ENCODE measurements at regions not wholly inside any gene's neighbourhood (a gene's known extent, or its start where the extent isn't known, plus 50 kb on each side); places are given as distances from the start of the nearest gene placed in this dataset.

DNA sequence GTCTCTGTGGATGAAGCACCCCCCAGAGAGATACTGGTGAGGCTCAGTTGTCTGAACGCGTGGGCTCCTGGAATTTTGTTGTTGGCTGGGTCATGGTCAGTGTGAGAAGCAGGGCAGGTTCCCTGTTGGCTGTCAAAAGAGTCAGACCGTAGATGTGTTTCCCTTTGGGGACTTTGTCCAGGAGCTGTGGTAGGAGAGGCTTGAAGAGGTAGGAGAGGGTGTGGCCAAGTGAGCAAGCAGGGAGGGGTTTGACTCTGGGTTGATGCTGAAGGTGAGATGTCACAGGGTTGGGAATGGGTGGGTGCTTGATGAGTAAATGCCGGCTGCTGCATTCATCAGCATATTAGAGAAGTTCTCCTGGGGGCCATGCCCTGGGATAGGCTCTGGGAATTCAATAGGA lies 803.2 kb downstream of the TBC1D22A start:
- Histone ChIP-seq H3K27ac (ENCODE audit: low read length) (no peak overlapping the region), H3K36me3 (ENCODE audit: control insufficient read depth in 1 of 2, insufficient read depth in 2 of 2, low read length in 2 of 2) (no peaks in the 10 kb centered on the region), H3K9me3 (ENCODE audit: control insufficient read depth in 1 of 2, low read length in 2 of 2) (no peaks in the 10 kb centered on the region), H3K4me3 (ENCODE audit: low read depth in 1 of 2, low read length in 2 of 2) (no peak overlapping the region), H3K4me1 (ENCODE audit: control insufficient read depth in 1 of 2, insufficient read depth in 2 of 2, low read length in 2 of 2) (peaks cover 0 to 3% of the 10 kb centered on the region in 2 donors), H3K27me3 (ENCODE audit: low read depth, low read length) (no peaks in the 10 kb centered on the region)

DNA sequence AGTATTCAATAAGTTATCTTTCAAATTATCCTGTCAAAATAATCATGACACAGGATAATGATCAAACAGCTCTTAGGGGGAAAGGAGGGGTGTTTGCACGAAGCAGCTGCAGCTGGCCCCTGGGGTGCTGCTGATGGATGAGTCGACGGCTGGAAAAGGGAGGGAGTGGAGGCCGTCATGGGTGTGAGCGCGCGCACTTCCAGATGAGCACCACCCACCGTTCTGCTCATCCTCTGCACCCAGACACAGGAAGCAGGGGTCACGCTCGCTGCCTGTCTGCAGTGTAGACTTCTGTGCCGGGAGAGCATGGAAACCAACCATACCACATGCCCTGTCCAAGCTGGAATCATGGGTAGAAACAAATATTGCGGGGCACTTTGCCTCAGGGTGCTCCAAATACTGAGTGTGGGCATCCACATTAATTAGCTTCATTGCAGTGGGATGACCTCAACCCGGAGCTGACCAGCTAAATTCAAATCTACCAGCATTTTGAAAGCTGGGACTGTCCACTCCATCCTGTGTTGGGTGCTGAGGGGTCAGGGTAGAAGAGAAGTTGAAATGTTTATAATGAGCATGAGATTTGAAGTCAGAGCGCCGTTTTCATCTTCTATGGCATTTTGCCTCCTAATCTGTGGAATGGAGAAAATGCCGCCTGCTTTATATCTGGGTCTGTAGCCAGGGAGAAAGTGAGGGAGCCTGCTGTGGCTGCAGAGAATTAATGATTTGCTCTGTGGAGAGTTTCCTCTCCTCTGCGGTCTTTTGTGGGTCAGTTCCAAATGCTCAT lies 802.4 kb downstream of the TBC1D22A start:
- Histone ChIP-seq H3K4me3 (ENCODE audit: low read depth in 1 of 2, low read length in 2 of 2) (no peak overlapping the region), H3K4me1 (ENCODE audit: control insufficient read depth in 1 of 2, insufficient read depth in 2 of 2, low read length in 2 of 2) (peaks cover 0 to 3% of the 10 kb centered on the region in 2 donors), H3K27me3 (ENCODE audit: low read depth, low read length) (no peaks in the 10 kb centered on the region), H3K36me3 (ENCODE audit: control insufficient read depth in 1 of 2, insufficient read depth in 2 of 2, low read length in 2 of 2) (no peaks in the 10 kb centered on the region), H3K27ac (ENCODE audit: low read length) (no peak overlapping the region), H3K9me3 (ENCODE audit: control insufficient read depth in 1 of 2, low read length in 2 of 2) (no peaks in the 10 kb centered on the region)

DNA sequence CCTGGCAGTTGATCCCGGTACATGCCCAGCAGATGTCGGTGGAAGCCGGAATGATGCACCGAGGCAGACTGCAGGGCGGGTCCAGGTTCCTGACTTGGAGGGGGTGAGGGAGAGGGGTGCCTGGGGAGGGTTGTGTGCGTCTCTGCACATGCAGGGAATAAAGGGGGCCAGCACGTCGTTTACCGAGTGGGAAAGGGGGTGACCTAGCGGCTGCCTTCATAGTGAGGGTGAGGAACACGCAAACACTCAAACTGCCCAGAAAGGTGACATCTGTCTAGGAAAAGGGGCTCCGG lies 801.7 kb downstream of the TBC1D22A start:
- no peaks in the 10 kb centered on the region for H3K36me3 ChIP-seq (ENCODE audit: control insufficient read depth in 1 of 2, insufficient read depth in 2 of 2, low read length in 2 of 2)

DNA sequence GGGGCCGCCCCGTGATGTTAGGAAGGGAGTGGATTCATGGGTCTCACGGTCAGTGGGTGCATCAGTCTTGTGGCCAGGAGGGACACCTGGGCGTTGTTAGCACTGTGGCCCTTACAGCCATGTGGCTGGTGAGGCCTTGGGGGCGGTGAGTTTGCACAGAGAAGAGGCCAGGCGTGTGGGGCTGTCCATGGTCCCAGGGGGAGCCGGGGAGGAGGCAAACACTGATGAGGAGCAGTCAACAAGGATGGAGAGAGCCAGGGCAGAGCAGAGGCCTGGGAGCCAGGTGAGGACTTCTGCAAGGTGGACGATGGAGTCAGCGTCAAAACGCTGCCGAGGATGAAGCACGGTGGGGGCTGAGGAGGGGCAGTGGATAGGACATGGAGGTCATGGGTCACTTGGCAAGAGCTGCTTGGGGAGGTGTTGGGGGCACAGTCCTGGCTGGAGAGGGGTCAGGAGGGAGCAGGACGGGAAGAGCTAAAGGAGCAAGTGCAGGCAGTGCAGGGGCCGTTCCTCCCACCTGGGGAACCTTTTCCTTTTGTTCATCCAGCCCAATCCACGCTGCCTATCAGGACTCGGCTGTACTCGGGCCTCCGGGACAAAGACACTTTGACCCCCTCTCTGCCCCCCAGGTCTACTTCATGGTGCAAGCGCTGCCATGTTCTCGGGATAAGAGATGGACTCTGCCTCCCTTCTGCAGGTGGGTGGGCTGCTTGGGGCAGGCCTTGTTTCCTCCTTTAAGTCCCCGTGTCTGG lies 801.1 kb downstream of the TBC1D22A start:
- Histone ChIP-seq H3K36me3 (ENCODE audit: control insufficient read depth in 1 of 2, insufficient read depth in 2 of 2, low read length in 2 of 2) (no peaks in the 10 kb centered on the region), H3K9me3 (ENCODE audit: control insufficient read depth in 1 of 2, low read length in 2 of 2) (no peaks in the 10 kb centered on the region), H3K4me3 (ENCODE audit: low read depth in 1 of 2, low read length in 2 of 2) (no peak overlapping the region), H3K27ac (ENCODE audit: low read length) (no peak overlapping the region), H3K4me1 (ENCODE audit: control insufficient read depth in 1 of 2, insufficient read depth in 2 of 2, low read length in 2 of 2) (peaks cover 0 to 3% of the 10 kb centered on the region in 2 donors), H3K27me3 (ENCODE audit: low read depth, low read length) (no peaks in the 10 kb centered on the region)

More for the DNA sequence above, 801.7 kb downstream of the TBC1D22A start:
- Histone ChIP-seq H3K9me3 (ENCODE audit: control insufficient read depth in 1 of 2, low read length in 2 of 2) (no peaks in the 10 kb centered on the region), H3K4me1 (ENCODE audit: control insufficient read depth in 1 of 2, insufficient read depth in 2 of 2, low read length in 2 of 2) (peaks cover 0 to 3% of the 10 kb centered on the region in 2 donors), H3K27me3 (ENCODE audit: low read depth, low read length) (no peaks in the 10 kb centered on the region), H3K4me3 (ENCODE audit: low read depth in 1 of 2, low read length in 2 of 2) (no peak overlapping the region), H3K27ac (ENCODE audit: low read length) (no peak overlapping the region)

DNA sequence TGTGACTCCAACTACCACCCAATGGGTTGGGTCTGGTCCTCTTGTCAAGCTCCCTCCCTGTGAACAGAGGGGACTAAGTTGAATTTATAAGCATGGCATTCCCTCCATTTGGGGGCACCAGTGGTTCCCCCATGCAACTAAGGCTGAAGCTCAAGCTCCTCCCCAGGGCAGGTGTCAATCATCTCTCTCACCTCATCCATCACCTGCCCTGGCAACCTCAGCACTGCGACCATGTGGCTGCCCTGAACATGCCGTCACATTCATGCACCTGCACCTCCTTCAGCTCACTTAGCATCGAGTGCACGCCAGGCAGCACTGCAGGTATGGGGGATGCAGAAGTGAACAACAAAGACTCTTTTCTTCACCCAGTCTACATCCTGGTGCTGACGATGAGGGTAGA lies 799.3 kb downstream of the TBC1D22A start:
- H3K27me3 ChIP-seq (ENCODE audit: low read depth, low read length) = no peaks in the 10 kb centered on the region
- no peaks in the 10 kb centered on the region for H3K36me3 ChIP-seq (ENCODE audit: control insufficient read depth in 1 of 2, insufficient read depth in 2 of 2, low read length in 2 of 2)
- H3K27ac ChIP-seq (ENCODE audit: low read length) = no peak overlapping the region
- no peaks in the 10 kb centered on the region for H3K9me3 ChIP-seq (ENCODE audit: control insufficient read depth in 1 of 2, low read length in 2 of 2)
- H3K4me1 ChIP-seq (ENCODE audit: control insufficient read depth in 1 of 2, insufficient read depth in 2 of 2, low read length in 2 of 2) = peaks cover 0 to 3% of the 10 kb centered on the region in 2 donors
- H3K4me3 ChIP-seq (ENCODE audit: low read depth in 1 of 2, low read length in 2 of 2) = no peak overlapping the region

DNA sequence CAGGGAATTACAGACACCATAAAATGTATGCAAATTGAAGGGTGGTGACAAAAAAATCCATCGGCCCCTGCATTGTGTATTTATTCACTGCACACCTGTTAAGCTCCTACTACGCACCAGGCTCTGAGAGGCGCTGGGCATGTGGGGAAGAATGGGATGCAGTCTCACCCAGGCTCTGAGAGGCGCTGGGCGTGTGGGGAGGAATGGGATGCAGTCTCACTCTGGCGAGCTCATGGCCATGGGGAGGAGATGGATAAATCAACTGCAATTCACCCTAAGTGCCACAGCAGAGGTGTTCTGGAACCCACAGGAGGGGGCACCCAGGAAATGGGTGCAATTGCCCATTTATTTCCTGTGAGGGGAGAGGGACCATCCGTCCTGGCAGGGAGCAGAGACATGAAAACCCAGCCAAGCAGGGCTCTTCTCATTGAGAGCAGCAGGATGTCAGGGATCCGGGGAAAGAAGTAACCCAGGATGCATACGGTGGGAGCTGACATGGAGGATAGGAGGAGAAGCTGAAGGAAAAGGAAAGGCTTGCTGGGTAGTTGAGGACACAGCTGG lies 798.7 kb downstream of the TBC1D22A start:
- H3K36me3 ChIP-seq (ENCODE audit: control insufficient read depth in 1 of 2, insufficient read depth in 2 of 2, low read length in 2 of 2) = no peaks in the 10 kb centered on the region
- peaks cover 0 to 3% of the 10 kb centered on the region in 2 donors for H3K4me1 ChIP-seq (ENCODE audit: control insufficient read depth in 1 of 2, insufficient read depth in 2 of 2, low read length in 2 of 2)
- H3K4me3 ChIP-seq (ENCODE audit: low read depth in 1 of 2, low read length in 2 of 2) = no peak overlapping the region
- no peaks in the 10 kb centered on the region for H3K9me3 ChIP-seq (ENCODE audit: control insufficient read depth in 1 of 2, low read length in 2 of 2)
- H3K27ac ChIP-seq (ENCODE audit: low read length) = no peak overlapping the region
- no peaks in the 10 kb centered on the region for H3K27me3 ChIP-seq (ENCODE audit: low read depth, low read length)

DNA sequence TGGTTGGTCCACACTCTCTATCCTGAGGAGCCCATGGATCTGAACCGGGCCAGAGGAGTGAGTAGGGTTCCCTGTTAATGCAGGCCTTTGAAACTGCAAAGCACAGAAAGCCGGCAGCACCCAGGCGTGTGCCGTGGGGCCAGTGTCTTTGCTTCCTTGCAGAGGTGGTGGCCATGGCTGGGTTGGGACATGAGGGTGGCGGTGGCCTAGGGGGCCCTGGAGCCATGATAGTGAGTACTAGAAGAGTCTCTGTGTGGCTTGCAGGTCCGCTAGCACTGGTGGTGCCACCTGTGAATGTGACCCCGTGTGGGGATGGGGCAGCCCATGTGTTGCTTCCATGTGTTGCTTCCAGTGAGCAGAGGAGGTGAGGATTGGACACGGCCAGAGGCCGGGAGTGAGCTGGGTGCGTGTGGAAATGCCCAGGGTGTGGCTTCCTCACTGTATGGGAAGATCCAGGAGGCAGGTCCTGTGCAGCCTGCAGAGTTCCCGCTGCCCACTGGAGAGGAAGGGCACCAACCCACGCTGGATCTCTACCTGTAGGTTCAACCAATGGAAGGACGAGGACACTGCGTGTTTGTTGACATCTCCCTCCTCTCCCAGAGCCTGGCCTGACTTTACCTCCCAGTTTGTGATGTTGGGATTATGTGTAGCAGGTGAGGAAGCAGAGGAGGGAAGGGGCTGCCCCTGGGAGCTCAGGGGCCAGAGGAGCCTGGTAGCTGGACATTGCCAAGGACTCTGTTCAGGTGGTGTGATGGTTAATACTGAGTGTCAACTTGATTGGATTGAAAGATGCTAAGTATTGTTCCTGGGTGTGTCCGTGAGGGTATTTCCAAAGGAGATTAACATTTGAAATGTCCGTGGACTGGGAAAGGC lies 796.6 kb downstream of the TBC1D22A start:
- H3K36me3 ChIP-seq (ENCODE audit: control insufficient read depth in 1 of 2, insufficient read depth in 2 of 2, low read length in 2 of 2) = no peaks in the 10 kb centered on the region
- H3K4me3 ChIP-seq (ENCODE audit: low read depth in 1 of 2, low read length in 2 of 2) = no peak overlapping the region
- H3K4me1 ChIP-seq (ENCODE audit: control insufficient read depth in 1 of 2, insufficient read depth in 2 of 2, low read length in 2 of 2) = no peaks in the 10 kb centered on the region
- no peaks in the 10 kb centered on the region for H3K9me3 ChIP-seq (ENCODE audit: control insufficient read depth in 1 of 2, low read length in 2 of 2)
- no peak overlapping the region for H3K27ac ChIP-seq (ENCODE audit: low read length)
- H3K27me3 ChIP-seq (ENCODE audit: low read depth, low read length) = no peaks in the 10 kb centered on the region

DNA sequence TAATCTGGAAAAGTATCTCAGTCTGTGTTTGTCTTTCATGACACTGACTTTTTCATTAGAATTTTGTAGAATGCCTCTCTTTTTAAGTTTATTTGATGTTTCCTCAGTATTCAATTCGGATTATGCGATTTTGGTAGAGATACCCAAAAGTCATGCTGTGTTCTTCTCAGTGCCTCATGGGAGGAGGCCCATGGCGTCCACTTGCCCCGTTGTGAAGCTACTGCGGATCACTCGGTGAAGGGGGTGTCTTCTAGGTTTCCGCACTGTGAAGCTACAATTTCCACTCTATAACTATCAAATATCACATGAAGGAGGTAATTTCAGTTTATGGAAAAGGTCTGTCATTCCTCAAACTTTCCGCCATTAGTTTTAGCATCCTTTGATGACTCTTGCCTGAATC lies 794.0 kb downstream of the TBC1D22A start:
- no peak overlapping the region for H3K4me3 ChIP-seq (ENCODE audit: low read depth in 1 of 2, low read length in 2 of 2)
- H3K36me3 ChIP-seq (ENCODE audit: control insufficient read depth in 1 of 2, insufficient read depth in 2 of 2, low read length in 2 of 2) = no peaks in the 10 kb centered on the region

DNA sequence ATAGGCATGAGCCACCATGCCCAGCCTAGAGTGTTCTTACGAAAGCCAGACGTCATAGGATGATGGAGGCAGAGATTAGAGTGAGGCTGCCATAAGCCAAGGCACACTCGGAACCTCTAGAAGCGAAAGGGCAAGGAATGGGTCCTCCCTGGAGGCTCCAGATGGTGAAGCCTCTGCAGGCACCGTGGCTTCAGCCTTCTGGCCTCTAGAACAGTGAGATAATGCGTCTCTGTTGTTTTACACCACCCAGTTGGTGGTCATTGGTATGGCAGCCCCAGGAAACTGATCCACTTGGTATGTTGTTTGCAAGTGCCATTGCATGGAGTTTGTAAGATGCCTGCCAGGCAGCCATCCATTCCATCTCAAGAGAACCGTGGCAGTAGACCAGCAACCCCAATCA lies 791.0 kb downstream of the TBC1D22A start:
- Histone ChIP-seq H3K9me3 (ENCODE audit: control insufficient read depth in 1 of 2, low read length in 2 of 2) (no peaks in the 10 kb centered on the region), H3K36me3 (ENCODE audit: control insufficient read depth in 1 of 2, insufficient read depth in 2 of 2, low read length in 2 of 2) (no peaks in the 10 kb centered on the region), H3K27me3 (ENCODE audit: low read depth, low read length) (no peaks in the 10 kb centered on the region), H3K27ac (ENCODE audit: low read length) (no peak overlapping the region), H3K4me1 (ENCODE audit: control insufficient read depth in 1 of 2, insufficient read depth in 2 of 2, low read length in 2 of 2) (no peaks in the 10 kb centered on the region), H3K4me3 (ENCODE audit: low read depth in 1 of 2, low read length in 2 of 2) (no peak overlapping the region)

More for the DNA sequence above, 794.0 kb downstream of the TBC1D22A start:
- no peaks in the 10 kb centered on the region for H3K9me3 ChIP-seq (ENCODE audit: control insufficient read depth in 1 of 2, low read length in 2 of 2)
- no peaks in the 10 kb centered on the region for H3K4me1 ChIP-seq (ENCODE audit: control insufficient read depth in 1 of 2, insufficient read depth in 2 of 2, low read length in 2 of 2)
- H3K27ac ChIP-seq (ENCODE audit: low read length) = no peak overlapping the region
- no peaks in the 10 kb centered on the region for H3K27me3 ChIP-seq (ENCODE audit: low read depth, low read length)

DNA sequence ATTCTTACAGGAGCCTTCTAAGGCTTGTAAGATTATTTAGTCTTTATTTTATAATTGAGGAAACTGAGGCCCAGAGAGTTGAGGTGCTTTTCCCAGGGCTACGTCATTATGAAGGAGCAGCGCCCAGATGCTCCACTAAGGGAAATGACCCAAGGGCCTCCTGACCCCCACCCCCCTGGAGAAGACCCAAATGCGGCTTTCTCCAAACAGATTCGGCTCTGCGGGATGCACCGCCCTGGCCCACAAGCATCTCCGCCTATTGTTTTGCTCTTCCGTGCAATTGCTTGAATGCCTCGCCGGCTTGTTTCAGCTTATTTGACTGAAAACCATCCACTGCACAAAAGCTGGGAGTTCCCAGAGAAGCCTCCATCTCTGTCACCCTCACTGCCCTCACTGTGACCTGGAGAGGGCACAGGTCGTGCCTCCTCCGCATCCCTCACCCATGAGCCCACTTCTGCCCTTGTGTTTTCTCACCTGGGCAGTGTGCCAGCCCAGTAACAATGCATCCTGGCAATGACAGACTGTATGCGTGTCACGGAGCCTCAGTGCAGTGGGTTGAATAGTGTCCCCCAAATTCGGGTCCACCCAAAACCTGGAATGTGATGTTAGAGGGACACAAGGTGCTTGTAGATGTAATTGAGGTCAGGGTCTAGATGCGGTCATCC lies 790.2 kb downstream of the TBC1D22A start:
- Histone ChIP-seq H3K27ac (ENCODE audit: low read length) (no peak overlapping the region), H3K36me3 (ENCODE audit: control insufficient read depth in 1 of 2, insufficient read depth in 2 of 2, low read length in 2 of 2) (no peaks in the 10 kb centered on the region), H3K27me3 (ENCODE audit: low read depth, low read length) (no peaks in the 10 kb centered on the region), H3K4me3 (ENCODE audit: low read depth in 1 of 2, low read length in 2 of 2) (no peak overlapping the region), H3K4me1 (ENCODE audit: control insufficient read depth in 1 of 2, insufficient read depth in 2 of 2, low read length in 2 of 2) (no peaks in the 10 kb centered on the region), H3K9me3 (ENCODE audit: control insufficient read depth in 1 of 2, low read length in 2 of 2) (no peaks in the 10 kb centered on the region)

Measured in muscle layer of duodenum (tissue), 2 donors.